ENCODE measurements at regions not wholly inside any gene's neighbourhood (a gene's known extent, or its start where the extent isn't known, plus 50 kb on each side); places are given as distances from the start of the nearest gene placed in this dataset.
"Not testable (repeated sequence)": the region's sequence is repeated elsewhere in the genome, so short reads cannot be mapped to it uniquely, and the experiment has no call there.

DNA sequence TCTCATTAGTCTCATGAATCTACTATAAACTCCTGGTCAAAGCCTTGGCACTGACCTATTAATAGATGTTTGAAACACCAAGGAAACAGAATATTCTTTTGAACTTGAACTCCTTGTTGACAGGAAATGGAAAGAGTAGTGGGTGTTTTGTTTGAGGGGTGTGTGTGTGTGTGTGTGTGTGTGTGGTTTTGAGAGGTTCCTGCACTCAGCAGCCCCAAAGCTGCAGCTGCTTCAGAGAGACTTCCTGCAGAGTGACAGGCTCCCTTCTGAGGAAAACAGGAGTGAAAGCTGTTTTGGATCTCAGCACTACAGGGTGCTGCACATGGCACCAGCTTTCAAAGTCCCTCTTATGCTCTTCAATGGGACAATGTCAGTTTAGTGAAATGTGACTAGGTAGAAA, 546.5 kb upstream of the STEAP1 start:
- no peak overlapping the region for H4K91ac ChIP-seq (ENCODE audit: insufficient read depth, low read depth, low read length)
- H2AK5ac ChIP-seq (ENCODE audit: low read depth, low read length): no peak overlapping the region
- H2BK120ac ChIP-seq (ENCODE audit: low read depth, low read length): no peak overlapping the region
- no peak overlapping the region for H3K27ac ChIP-seq (ENCODE audit: insufficient read depth, low read length)
- no peaks in the 10 kb centered on the region for H4K20me1 ChIP-seq (ENCODE audit: insufficient read depth, low read length)
- in situ Hi-C loops (cut with MboI; ENCODE audit: low sequenced_read_pairs) (no loop called here), dilution Hi-C loops (cut with HindIII; ENCODE audit: low sequenced_read_pairs, unreplicated experiment) (no loop called here), intact Hi-C loops (cut with micrococcal nuclease) (no loop called here)
- BruUV-seq (replicated peaks): no TSS peak
- CTCF ChIA-PET: no interaction called here
- H3K23ac ChIP-seq (ENCODE audit: low read depth, low read length): no peak overlapping the region
- no peaks in the 10 kb centered on the region for H3K4me1 ChIP-seq (ENCODE audit: control insufficient read depth, insufficient read depth, low read length)
- no peak overlapping the region for H2BK5ac ChIP-seq (ENCODE audit: low read depth, low read length, poor library complexity, severe bottlenecking)
- DNase-seq (no peak), ATAC-seq (ENCODE audit: low read depth) (no peak)
- H3K4ac ChIP-seq (ENCODE audit: low read depth, low read length): no peak overlapping the region
- no peak overlapping the region for H3K4me3 ChIP-seq (ENCODE audit: insufficient read depth, low read depth, low read length)
- no peaks in the 10 kb centered on the region for H3K9me1 ChIP-seq (ENCODE audit: insufficient read depth, low read length)
- no peak overlapping the region for H3K9ac ChIP-seq (ENCODE audit: low read depth, low read length)
- H4K8ac ChIP-seq (ENCODE audit: low read depth in 2 of 2, low read length in 2 of 2): no peak overlapping the region
- H4K5ac ChIP-seq (ENCODE audit: low read depth, low read length): no peak overlapping the region
- H2AFZ ChIP-seq (replicated peaks; ENCODE audit: low read length, poor library complexity): no peak overlapping the region
- no peak overlapping the region for H3K56ac ChIP-seq (ENCODE audit: extremely low read depth, insufficient read depth, low read length)
- H3K18ac ChIP-seq (ENCODE audit: low read depth, low read length): no peak overlapping the region
- H2BK15ac ChIP-seq (ENCODE audit: low read depth, low read length): no peak overlapping the region
- no peak overlapping the region for H3K14ac ChIP-seq (replicated peaks; ENCODE audit: low read depth, low read length)
- no peaks in the 10 kb centered on the region for H3K79me1 ChIP-seq (ENCODE audit: low read depth in 1 of 2, low read length in 2 of 2)
- H3K36me3 ChIP-seq (ENCODE audit: control insufficient read depth, insufficient read depth, low read length): no peaks in the 10 kb centered on the region
- no peaks in the 10 kb centered on the region for H3K27me3 ChIP-seq (ENCODE audit: control insufficient read depth, insufficient read depth, low read length)
- TF ChIP-seq, protein P1, sequence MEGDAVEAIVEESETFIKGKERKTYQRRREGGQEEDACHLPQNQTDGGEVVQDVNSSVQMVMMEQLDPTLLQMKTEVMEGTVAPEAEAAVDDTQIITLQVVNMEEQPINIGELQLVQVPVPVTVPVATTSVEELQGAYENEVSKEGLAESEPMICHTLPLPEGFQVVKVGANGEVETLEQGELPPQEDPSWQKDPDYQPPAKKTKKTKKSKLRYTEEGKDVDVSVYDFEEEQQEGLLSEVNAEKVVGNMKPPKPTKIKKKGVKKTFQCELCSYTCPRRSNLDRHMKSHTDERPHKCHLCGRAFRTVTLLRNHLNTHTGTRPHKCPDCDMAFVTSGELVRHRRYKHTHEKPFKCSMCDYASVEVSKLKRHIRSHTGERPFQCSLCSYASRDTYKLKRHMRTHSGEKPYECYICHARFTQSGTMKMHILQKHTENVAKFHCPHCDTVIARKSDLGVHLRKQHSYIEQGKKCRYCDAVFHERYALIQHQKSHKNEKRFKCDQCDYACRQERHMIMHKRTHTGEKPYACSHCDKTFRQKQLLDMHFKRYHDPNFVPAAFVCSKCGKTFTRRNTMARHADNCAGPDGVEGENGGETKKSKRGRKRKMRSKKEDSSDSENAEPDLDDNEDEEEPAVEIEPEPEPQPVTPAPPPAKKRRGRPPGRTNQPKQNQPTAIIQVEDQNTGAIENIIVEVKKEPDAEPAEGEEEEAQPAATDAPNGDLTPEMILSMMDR (conservative IDR thresholded peaks at IDR 0.05; ENCODE audit: low read depth, low read length): no peak
- TF ChIP-seq SMC3 (IDR thresholded peaks at IDR 0.05; ENCODE audit: low read depth, low read length): no peak
- no peak overlapping the region for H2AK9ac ChIP-seq (replicated peaks; ENCODE audit: low read depth, low read length, poor library complexity)
- no peak overlapping the region for H2BK20ac ChIP-seq (ENCODE audit: low read depth, low read length)
- H3K9me3 ChIP-seq (ENCODE audit: control insufficient read depth, insufficient read depth, low read length): peaks cover 10% of the 10 kb centered on the region
- POLR2A ChIA-PET (ENCODE audit: unreplicated experiment): no interaction called here
- no peak overlapping the region for H3K4me2 ChIP-seq (ENCODE audit: low read depth, low read length)

DNA sequence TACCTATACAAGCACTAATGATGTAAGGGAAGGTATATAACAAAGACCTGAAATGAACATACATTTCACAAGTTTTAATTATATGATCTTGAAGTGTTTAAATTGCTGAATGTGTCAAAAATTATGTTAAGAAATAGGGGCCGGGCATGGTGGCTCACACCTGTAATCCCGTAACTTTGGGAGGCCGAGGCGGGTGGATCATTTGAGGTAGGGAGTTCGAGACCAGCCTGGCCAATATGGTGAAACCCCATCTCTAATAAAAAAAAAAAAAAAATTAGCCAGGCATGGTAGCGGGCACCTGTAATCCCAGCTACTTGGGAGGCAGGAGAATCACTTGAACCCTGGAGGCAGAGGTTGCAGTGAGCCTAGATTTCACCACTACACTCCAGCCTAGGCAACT, 537.4 kb upstream of the STEAP1 start:
- H2AFZ ChIP-seq (replicated peaks; ENCODE audit: low read length, poor library complexity); H2BK120ac ChIP-seq (ENCODE audit: low read depth, low read length); DNase-seq; H2AK5ac ChIP-seq (ENCODE audit: low read depth, low read length); H3K4me3 ChIP-seq (ENCODE audit: insufficient read depth, low read depth, low read length); H4K5ac ChIP-seq (ENCODE audit: low read depth, low read length); H3K4me1 ChIP-seq (ENCODE audit: control insufficient read depth, insufficient read depth, low read length); H3K27me3 ChIP-seq (ENCODE audit: control insufficient read depth, insufficient read depth, low read length); H3K4me2 ChIP-seq (ENCODE audit: low read depth, low read length); H3K23ac ChIP-seq (ENCODE audit: low read depth, low read length); H3K9me1 ChIP-seq (ENCODE audit: insufficient read depth, low read length); BruUV-seq (replicated peaks); intact Hi-C loops (cut with micrococcal nuclease); H3K27ac ChIP-seq (ENCODE audit: insufficient read depth, low read length); H4K91ac ChIP-seq (ENCODE audit: insufficient read depth, low read depth, low read length); H3K14ac ChIP-seq (replicated peaks; ENCODE audit: low read depth, low read length); H3K36me3 ChIP-seq (ENCODE audit: control insufficient read depth, insufficient read depth, low read length); H2BK5ac ChIP-seq (ENCODE audit: low read depth, low read length, poor library complexity, severe bottlenecking); H2AK9ac ChIP-seq (replicated peaks; ENCODE audit: low read depth, low read length, poor library complexity); dilution Hi-C loops (cut with HindIII; ENCODE audit: low sequenced_read_pairs, unreplicated experiment); POLR2A ChIA-PET (ENCODE audit: unreplicated experiment); H4K8ac ChIP-seq (ENCODE audit: low read depth in 2 of 2, low read length in 2 of 2); H3K9me3 ChIP-seq (ENCODE audit: control insufficient read depth, insufficient read depth, low read length); H3K4ac ChIP-seq (ENCODE audit: low read depth, low read length); H3K18ac ChIP-seq (ENCODE audit: low read depth, low read length); H4K20me1 ChIP-seq (ENCODE audit: insufficient read depth, low read length); H3K9ac ChIP-seq (ENCODE audit: low read depth, low read length); H3K56ac ChIP-seq (ENCODE audit: extremely low read depth, insufficient read depth, low read length); ATAC-seq (ENCODE audit: low read depth); H2BK15ac ChIP-seq (ENCODE audit: low read depth, low read length); H3K79me1 ChIP-seq (ENCODE audit: low read depth in 1 of 2, low read length in 2 of 2); H2BK20ac ChIP-seq (ENCODE audit: low read depth, low read length); in situ Hi-C loops (cut with MboI; ENCODE audit: low sequenced_read_pairs): not testable (repeated sequence)
- no CpG with 5 or more reads among the region's 6 CpGs for WGBS, 2 experiments (ENCODE audit: extremely low coverage in 2 of 2, insufficient read length in 1 of 2)
- CTCF ChIA-PET: interaction anchor here (0.6 kb wide), 1 partner anchor 497 kb away, joined by 3 read pairs; no protein-coding TSS in a partner anchor

Measured in IMR-90 (cell line).